Astrocyte of the cerebellum (primary cell): ENCODE measurements at regions not wholly inside any gene's neighbourhood (a gene's known extent, or its start where the extent isn't known, plus 50 kb on each side); places are given as distances from the start of the nearest gene placed in this dataset.

ENCODE experiments used
- DNase-seq: peaks from one replicate; pipeline ENCODE4 v3.0.0-alpha.2; 2011; ENCODE audit warnings: low read depth
- H3K4me3 ChIP-seq: 2 replicates; pipeline ENCODE4 v1.5.1; 2011; ENCODE audit warnings: mild to moderate bottlenecking, low read depth, low read length, moderate library complexity
- CTCF ChIP-seq: IDR thresholded peaks from 2 replicates; pipeline ENCODE4 v1.5.1; 2012; ENCODE audit warnings: low read length, low read depth, moderate library complexity, mild to moderate bottlenecking; ENCODE audit errors: missing control alignments
- in situ Hi-C: cut with HindIII; loops from 2 replicates; pipeline ENCODE4 v1.10.0; 2017; ENCODE audit warnings: low sequenced_read_pairs

DNA sequence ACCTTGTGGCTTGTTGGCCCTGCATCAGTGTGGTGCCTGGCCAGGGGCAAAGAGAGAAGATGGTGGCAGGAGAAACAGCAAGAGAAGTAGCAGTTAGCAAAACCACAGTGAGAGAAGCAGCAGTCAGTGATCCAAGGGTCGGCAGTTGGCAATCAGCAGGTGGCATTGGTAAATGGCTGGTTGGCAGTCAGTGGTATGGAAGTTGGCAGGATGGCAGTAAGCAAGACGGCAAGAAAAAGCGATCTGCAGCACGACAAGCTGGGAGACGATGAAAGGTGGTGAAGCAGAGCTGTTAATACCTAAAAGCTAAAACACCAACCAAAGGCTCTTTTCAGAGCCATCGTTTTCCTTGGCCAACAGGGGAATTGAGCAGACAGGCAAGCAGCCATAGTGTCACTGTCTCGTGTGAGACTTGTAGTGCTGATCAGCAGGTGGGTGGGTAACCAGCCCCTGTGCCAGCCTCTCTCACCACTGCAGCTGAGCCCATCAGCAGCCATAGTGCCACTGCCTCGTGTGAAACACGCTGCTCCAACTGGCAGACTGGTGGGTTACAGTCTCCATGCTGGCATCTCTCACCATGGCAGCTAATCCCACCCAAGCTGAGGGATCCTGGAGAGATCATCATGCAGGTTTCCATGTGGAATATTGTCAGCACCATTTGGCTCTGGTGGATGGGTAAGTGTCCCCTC lies 2078.4 kb downstream of the PCDH7 start:
- in situ Hi-C loops, result no loop called here
- TF ChIP-seq CTCF, result no peak
- no peak for DNase-seq
- H3K4me3 ChIP-seq, result no peak overlapping the region

DNA sequence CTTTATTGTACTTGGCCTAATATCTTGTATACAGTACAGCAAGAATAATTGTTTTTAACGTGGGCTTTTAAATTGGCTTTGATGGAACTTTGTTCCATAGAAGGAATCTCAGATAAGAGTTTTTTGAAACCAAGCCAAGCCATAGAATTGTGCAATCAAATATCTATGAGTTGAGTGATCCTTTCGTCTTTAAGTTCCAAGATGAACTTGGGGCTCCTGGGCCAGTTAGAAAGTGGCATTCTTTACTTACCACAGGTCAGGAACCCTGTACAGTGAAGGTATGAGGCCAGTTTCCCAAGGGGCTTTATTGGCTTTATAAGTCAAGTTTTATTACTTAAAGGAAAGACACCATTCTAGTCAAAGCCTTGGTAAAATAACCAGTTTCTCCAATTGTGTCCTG lies 2104.2 kb downstream of the PCDH7 start:
- in situ Hi-C loops, result no loop called here
- DNase-seq, result no peak
- no peak overlapping the region for H3K4me3 ChIP-seq
- no peak for TF ChIP-seq CTCF

- DNase-seq, result no peak
- TF ChIP-seq CTCF, result no peak
- in situ Hi-C loops, result no loop called here
- H3K4me3 ChIP-seq, result no peak overlapping the region
Observed at GRCh38 chr4:32826169-32826568, 2106.0 kb downstream of the PCDH7 start.

GRCh38 chr4:32830160-32830559 lies 2110.0 kb downstream of the PCDH7 start:
- H3K4me3 ChIP-seq, result no peak overlapping the region
- in situ Hi-C loops, result no loop called here
- DNase-seq, result no peak
- no peak for TF ChIP-seq CTCF

DNA sequence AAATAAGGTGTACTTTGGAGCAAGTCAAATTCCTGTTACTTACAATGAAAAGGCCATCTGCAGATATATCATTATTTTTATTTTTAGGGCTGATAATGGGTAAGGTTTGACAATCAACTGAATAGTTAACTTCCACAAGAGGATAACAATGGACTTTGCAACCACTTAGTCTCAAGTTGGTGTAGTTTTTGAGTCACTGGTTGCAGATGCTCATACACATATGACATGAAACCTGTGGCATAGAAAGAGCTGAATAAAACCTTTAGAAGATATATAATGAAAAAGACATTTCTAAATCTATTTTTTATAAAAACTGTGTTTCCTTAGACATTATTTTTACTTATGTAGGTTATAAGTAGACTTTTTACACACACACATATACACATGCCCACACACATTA lies 2110.9 kb downstream of the PCDH7 start:
- in situ Hi-C loops, result no loop called here
- no peak for DNase-seq
- H3K4me3 ChIP-seq, result no peak overlapping the region
- no peak for TF ChIP-seq CTCF

DNA sequence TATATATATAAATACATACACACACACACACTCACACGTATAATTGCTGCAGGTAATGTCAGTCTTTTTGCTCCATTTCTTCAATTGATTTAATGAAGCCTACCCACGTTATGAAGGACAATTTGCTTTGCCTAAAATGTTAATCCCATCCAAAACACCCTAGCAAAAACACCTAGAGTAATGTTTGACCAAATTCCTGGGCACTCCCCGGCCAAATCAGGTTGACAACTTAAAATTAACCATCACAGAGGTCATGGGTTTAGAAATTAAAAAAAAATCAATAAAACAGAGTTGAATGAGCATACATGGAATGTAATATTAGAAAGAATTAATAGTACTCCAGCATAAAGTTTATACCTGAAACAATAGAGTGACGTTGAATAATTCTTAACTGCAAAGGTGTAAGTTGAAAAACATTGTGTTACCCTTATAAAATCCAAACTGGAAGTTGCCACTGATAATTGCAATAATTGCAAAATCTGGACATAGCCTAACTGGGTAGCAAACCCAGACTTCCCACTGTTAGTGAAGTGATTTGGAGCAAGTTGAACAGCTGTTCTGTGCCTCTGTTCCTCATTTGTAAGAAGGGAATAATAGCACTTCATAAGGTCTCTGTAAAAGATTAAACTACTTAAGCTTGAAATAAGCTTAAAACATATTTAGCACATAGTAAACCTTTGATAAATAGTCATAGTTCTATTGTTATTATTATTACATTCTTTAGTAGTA lies 2120.5 kb downstream of the PCDH7 start:
- in situ Hi-C loops, result no loop called here
- no peak overlapping the region for H3K4me3 ChIP-seq
- no peak for TF ChIP-seq CTCF
- DNase-seq, result no peak
